ENCODE measurements at regions not wholly inside any gene's neighbourhood (a gene's known extent, or its start where the extent isn't known, plus 50 kb on each side); places are given as distances from the start of the nearest gene placed in this dataset.

GRCh38 chr12:97260786-97261185 lies 201.8 kb upstream of the RMST start:
- Histone ChIP-seq H3K4me3 (ENCODE audit: low read depth in 2 of 2, low read length in 2 of 2) (no peak overlapping the region), H3K27me3 (ENCODE audit: control insufficient read depth, insufficient read depth, low read length) (no peaks in the 10 kb centered on the region), H3K36me3 (ENCODE audit: control insufficient read depth, insufficient read depth, low read length) (no peaks in the 10 kb centered on the region), H3K4me1 (ENCODE audit: control insufficient read depth, insufficient read depth, low read length) (no peaks in the 10 kb centered on the region), H3K27ac (ENCODE audit: low read length) (no peak overlapping the region), H3K9me3 (ENCODE audit: control insufficient read depth, insufficient read depth, low read depth, low read length) (no peaks in the 10 kb centered on the region)
- ChIA-PET POLR2A (no interaction called here), CTCF (no interaction called here)
- intact Hi-C loops (cut with micrococcal nuclease; ENCODE audit: unreplicated experiment) (no loop called here), in situ Hi-C loops (cut with HindIII; ENCODE audit: low pct_unique_long_range_greater_than_20kb, low sequenced_read_pairs) (no loop called here)
- TF ChIP-seq TCF7L2 (IDR thresholded peaks at IDR 0.05; ENCODE audit: low read depth, low read length) (no peak), POLR2AphosphoS5 (IDR thresholded peaks at IDR 0.05; ENCODE audit: low read depth, low read length) (no peak), CTCF (IDR thresholded peaks at IDR 0.05) (no peak), REST (IDR thresholded peaks at IDR 0.05; ENCODE audit: insufficient read depth in 1 of 2, low read depth in 2 of 2, low read length in 1 of 2) (no peak), SIN3A (IDR thresholded peaks at IDR 0.05; ENCODE audit: borderline replicate concordance, insufficient read depth, low read depth, low read length) (no peak)
- DNase-seq (ENCODE audit: low read depth, low spot score): no peak
- ATAC-seq: no peak
- BruUV-seq (replicated peaks): no TSS peak

GRCh38 chr12:97267166-97267565 lies 195.4 kb upstream of the RMST start:
- POLR2A ChIA-PET: no interaction called here
- ATAC-seq (no peak), DNase-seq (ENCODE audit: low read depth, low spot score) (no peak)
- intact Hi-C loops (cut with micrococcal nuclease; ENCODE audit: unreplicated experiment) (no loop called here), in situ Hi-C loops (cut with HindIII; ENCODE audit: low pct_unique_long_range_greater_than_20kb, low sequenced_read_pairs) (no loop called here)
- Histone ChIP-seq H3K27me3 (ENCODE audit: control insufficient read depth, insufficient read depth, low read length) (no peaks in the 10 kb centered on the region), H3K9me3 (ENCODE audit: control insufficient read depth, insufficient read depth, low read depth, low read length) (no peaks in the 10 kb centered on the region), H3K36me3 (ENCODE audit: control insufficient read depth, insufficient read depth, low read length) (no peaks in the 10 kb centered on the region), H3K4me3 (ENCODE audit: low read depth in 2 of 2, low read length in 2 of 2) (no peak overlapping the region), H3K4me1 (ENCODE audit: control insufficient read depth, insufficient read depth, low read length) (no peaks in the 10 kb centered on the region), H3K27ac (ENCODE audit: low read length) (no peak overlapping the region)
- TF ChIP-seq TCF7L2 (IDR thresholded peaks at IDR 0.05; ENCODE audit: low read depth, low read length): no peak
- no peak for TF ChIP-seq POLR2AphosphoS5 (IDR thresholded peaks at IDR 0.05; ENCODE audit: low read depth, low read length)
- no peak for TF ChIP-seq REST (IDR thresholded peaks at IDR 0.05; ENCODE audit: insufficient read depth in 1 of 2, low read depth in 2 of 2, low read length in 1 of 2)
- no peak for TF ChIP-seq CTCF (IDR thresholded peaks at IDR 0.05)
- CTCF ChIA-PET: no interaction called here
- BruUV-seq (replicated peaks): no TSS peak

Measured in Panc1 (cell line).